DMS153 treated with DMSO at 0.1 percent for 48 hours (cell line): ENCODE measurements at regions not wholly inside any gene's neighbourhood (a gene's known extent, or its start where the extent isn't known, plus 50 kb on each side); places are given as distances from the start of the nearest gene placed in this dataset.
"Not testable (repeated sequence)": the region's sequence is repeated elsewhere in the genome, so short reads cannot be mapped to it uniquely, and the experiment has no call there.

ENCODE experiments used
- DNase-seq: peaks from one replicate; lab custom pipeline; 2025; ENCODE audit not compliant: unreplicated experiment; lab: John Stamatoyannopoulos, UW

DNA sequence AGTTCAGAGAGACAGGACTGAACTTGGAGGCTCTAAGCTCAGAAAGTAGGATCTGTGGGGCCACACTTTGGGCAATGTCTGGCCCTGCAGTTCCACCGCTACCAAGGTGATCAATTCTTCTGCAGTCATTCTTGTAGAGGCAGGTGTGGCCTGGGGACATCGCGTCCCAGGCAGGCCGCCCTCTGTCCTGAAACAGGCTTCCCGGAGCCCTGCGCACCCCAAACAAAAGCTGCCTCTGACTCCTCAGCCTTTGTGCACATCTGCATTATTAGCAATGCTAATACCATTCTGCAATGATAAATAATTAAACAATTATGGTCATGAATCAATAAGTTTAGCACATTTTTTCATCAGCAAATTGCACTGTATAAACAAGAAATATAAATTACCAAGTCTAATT, 160.2 kb downstream of the URI1 start:
- DNase-seq, result no peak

DNA sequence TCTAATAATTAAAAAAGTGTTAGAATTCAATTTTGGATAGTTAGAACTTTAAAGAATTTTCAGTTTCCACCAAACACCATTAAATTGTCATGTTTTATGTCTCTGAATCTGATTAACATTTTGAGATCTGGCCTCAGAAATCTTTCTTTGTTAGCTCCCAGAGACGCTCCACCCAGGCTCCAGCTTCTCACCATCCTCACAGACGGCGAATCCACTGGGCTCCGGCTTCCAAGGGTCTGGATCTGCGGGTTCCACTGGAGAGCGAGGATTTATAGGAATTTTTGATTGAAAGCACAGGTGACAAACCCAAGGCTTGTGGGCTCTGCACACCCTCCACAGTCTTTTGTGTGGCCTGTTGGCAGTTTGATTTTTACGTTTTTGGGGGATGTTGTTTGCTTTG, 160.6 kb downstream of the URI1 start:
- DNase-seq, result no peak

DNA sequence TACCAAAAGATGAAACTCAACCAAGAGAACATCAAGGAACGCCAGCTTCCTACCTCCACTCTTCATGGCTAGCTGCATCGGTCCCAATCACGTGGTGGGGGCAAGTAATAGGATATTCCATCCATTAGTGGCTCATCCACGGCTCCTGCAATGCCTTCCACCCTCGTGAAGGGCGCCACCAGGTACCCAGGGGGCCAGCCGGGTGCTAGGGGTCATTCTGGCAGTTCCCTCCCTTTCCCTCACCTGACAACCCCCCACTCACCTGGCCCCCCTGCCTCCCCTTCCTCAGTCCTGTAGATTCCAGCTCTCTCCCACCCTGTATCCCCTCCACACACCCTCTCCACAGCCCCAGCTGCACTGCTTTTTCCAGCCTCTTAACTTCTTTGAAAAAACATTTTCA, 161.9 kb downstream of the URI1 start:
- no peak for DNase-seq

DNA sequence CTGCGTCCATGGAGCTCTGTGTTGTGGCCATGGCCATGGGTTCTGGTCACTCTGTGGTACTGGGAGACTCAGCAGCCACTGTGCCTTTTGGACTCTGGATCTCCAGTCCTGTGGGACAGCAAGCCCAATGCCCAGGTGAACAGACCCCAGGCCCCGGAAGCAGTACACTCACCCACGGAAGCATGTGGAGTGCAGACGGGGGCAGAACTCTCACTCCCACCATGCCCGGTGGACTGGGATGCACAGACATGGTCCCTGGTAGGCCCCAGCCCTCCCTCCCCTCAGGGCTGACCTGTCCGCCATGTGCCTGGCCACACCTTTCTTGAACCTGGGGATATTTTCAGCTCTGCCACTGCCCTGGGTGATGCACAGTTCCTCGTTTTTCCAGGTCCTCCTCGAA, 163.3 kb downstream of the URI1 start:
- DNase-seq, result no peak

DNA sequence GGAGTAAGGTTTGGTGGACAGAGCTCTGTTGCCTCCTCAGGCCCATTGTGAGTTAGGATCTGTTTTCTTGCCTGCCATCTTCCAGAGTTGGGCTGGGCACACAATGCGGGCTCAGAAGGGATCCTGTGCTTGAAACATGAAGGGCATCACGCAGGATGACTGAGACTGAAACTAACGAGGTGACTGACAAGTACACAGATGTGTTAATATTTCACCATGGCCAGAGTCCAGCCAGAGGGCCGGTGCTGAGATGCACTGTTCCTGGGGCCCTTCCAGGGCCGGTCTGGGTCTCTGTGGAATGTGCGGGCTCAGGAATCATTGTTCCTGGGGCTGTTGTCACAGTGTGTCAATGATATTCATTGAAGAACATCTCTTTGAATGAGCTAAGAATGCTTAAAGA, 163.7 kb downstream of the URI1 start:
- no peak for DNase-seq

DNA sequence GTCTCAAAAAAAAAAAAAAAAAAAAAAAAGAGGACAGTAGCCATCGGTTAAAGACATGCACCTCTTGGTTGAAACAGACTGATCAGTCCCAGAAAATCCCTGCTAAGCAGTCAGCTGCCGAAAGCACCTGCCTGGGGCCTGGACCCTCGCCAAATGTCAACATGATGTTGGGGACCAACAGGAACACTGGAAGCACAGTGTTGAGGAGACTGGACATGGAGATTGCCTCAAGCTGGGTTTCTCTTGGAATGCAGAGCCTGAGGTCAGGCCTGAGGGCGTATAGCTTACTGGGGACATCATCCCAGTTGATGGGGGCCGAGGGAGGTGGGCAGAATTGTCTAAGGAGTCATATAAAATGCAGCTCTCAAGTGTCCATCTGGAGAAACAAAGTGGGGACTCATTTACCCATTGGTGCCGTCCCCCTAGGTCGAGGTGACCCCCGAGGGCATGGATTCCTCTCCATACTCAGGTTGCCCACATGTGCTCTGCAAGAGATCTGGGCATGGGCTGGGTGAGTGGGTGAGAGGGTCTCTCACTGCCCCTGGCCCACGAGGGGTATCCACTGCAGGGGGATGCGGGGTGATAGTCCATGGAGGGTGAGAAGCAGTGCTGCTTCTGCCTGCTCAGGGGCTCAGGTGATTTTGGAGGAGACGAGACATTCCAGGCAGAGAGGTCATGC, 164.5 kb downstream of the URI1 start:
- no peak for DNase-seq

DNA sequence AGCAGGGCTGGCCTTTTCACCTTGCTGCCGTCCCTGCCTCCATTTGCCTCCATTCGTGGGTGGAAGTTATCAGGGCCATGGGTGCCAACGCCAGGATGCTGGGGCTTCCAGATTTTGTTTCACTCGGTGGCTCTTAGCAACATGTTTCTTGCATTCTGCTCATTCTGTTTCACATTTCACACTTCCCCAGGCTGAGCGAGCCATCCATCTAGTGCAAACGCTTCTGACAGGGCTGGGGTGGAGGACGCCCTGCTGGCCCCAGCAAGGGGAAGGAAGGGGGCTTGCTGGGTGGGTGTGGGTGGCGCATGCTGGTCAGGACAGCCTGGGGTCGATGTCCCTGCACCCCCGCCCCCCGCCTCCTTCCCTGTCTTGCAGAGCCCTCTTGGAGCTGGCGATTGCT, 165.2 kb downstream of the URI1 start:
- no peak for DNase-seq

DNA sequence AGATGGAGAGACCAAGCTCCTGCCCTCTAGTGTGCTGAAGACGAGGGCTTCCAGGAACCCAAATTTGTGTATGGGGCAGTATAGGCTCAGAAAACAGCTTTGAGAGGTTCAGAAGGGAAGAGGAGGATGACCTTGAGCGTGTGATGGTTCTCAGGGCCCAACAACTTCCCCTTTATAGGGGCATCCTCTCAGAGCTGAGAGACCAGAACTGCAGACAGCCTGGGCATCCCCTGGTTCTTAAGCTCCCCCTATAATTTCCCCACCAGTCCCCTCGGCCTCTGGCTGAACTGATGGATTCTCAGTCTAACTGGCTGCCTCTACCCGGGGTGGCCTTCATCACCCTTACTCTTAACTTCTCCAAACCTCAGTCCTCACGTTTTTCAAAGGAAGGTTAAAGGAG, 167.5 kb downstream of the URI1 start:
- DNase-seq, result no peak

DNA sequence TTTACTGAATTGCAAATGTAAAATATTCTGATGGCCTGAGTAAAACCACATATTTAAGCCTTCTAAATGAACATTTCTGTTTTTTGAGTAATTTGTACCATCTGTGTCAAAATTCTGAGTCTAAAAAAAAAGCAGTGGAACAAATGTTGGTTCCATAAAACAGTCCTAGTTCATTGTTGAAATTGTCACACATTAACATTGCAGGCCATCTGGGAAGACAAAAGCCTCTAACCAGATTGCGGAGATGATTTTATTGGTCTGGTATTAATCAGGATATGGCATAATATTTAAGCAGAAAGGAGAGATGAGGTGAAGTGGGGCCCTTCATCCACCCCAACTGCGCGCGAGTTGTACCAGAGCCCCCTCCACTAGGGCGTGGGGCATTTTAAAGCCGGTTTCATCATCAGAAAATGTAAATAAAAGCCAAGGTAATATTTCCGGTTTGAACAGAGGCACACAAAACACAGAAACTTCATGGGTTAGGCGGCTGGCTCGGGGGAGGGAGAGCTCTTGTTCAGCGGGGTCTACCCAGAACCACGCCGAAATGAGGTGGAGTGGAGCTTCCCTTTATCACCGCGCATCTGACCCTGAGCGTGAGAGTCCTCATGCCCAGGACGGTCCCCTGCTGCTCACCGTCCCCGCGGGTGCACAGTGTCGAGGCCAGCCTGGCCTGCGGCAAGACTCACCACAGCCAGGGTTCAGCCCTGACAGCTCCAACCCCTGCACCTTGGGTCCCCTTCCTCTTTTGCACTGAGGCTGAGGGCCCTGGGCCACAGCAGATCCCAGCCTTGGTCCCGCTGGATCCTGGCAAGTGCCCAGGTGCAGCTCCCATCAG, 169.2 kb downstream of the URI1 start:
- peak; percentile 11 for DNase-seq

DNA sequence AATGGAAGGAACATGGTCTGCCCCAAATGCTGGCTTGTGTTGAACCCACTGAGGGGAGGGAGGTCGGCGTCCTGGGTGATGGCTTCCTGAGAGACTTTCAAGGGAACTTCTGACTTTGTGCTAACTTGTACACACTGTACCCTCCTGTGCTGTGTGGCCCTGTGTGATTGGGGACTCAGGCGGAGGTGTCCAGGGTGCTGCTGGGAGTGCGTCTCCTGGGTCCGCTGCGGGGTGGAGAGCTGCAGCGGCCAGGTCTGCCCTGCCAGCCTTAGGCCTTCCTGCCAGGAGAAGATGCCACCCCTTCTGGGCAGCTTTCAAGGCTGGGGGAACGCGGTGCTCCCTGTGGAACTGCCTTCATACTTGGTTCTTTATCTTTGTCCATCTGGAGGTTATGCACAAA, 170.1 kb downstream of the URI1 start:
- DNase-seq, result no peak

DNA sequence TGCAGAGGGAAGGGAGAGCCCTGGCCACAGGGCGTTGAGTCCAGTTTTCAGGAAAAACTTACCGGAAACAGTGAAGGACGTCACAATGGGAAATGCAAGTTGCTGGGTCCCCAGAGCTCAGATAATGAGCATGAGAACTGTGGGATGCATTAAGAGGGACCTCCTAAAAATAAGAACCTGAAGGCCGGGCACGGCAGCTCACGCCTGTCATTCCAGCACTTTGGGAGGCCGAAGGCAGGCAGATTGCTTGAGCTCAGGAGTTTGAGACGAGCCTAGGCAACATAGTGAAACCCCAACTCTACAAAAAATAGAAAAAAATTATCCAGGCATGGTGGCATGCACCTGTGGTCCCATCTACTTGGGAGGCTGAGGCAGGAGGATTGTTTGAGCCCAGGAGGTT, 170.6 kb downstream of the URI1 start:
- DNase-seq, result no peak

DNA sequence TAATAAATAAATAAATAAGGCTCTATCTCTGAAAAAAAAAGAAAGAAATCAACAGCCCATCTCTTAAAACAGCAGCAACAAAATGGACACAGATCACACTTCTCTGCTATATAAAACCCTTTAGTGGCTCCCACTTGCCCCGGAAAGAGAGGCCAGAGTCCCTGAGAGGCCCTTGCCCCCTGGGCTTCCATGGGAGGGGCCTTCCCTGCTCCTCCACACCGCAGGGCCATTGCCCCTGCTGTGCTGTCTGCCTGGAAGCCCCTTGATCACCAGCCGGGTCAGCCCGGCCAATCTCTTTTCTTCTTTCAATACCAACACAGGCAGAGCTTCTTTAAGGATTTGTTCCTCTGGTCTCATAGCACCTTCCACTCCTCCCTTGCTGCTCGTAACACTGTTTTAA, 171.1 kb downstream of the URI1 start:
- no peak for DNase-seq

DNA sequence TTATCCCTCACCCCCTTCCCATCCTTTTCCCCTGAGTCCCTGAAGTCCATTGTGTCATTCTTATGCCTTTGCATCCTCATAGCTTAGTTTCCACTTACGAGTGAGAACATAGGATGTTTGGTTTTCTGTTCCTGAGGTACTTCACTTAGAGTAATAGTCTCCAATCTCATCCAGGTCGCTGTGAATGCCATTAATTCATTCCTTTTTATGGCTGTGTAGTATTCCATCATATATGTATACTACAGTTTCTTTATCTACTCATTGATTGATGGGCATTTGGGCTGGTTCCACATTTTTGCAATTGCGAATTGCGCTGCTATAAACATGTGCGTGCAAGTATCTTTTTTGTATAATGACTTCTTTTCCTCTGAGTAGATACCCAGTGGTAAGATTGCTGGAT, 172.1 kb downstream of the URI1 start:
- DNase-seq, result not testable (repeated sequence)

DNA sequence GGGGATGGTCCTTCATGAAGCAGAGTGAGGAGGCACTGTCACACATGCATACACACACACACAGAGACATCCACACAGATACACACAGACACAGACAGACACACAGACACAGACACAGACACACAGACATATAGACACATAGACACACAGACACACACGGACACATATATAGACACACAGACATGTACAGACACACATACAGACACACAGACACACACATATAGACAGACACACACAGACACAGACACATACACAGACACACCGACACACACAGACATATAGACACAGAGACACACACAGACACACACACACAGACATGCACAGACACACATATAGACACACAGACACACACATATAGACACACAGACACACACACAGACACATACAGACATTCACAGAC, 173.9 kb downstream of the URI1 start:
- DNase-seq, result no peak

DNA sequence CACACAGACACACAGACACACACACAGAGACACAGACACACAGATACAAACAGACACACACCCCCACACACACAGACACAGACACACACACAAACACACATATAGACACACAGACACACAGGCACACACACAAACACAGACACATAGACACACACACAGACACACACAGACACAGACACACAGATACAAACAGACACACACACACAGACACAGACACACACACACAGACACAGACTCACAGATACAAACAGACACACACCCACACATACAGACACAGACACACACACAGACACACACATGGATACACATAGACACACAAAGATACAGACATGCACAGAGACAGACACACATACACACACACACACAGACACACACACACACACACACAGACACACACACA, 174.5 kb downstream of the URI1 start:
- no peak for DNase-seq

DNA sequence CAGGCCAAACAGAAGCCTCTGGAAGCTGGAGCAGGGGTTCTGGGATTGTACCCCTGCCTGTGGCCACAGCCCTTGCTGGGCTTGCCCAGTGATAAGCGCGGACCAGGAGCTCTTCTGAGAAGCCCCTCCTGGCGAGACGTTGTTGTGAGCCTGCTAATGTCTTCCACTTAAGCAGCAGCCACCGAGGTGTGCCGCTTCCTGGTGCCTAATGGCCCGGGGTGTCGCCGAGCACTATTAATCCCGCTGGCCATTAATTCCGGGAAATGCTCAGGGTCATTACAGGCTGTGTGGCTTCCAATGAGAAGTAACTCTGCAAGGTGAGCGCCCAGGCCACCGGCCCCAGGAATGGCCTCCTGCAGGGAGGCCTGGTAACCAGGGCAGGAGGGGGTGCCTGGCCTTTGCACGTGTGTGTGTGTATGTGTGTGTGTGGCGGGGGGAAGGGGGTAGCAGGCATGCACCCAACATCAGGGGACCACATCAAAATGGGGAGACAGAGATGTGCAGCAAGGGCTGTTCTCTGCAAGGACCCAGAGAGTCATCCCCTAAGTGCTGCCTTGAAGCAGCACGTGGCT, 175.0 kb downstream of the URI1 start:
- no peak for DNase-seq

DNA sequence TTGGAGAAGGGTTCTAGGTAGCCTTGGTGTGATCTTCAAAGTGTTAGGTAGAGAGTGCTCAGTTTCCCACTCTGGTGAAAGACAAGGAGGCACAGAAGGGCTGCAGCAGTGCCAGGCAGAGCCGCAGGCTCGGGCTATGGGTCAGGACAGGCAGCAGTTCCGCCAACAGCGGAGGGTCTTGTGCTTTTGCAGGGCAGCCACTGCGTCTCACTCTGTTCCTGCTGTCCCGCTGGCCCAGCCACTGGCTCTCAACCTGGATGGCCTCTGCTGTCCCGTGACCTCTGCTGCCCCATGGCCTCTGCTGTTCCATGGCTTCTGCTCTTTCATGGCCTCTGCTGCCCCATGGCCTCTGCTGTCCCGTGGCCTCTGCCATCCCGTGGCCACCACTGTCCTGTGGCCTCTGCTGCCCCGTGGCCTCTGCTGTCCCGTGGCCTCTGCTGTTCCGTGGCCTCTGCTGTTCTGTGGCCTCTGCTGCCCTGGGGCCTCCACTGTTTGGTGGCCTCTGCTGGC, 175.7 kb downstream of the URI1 start:
- no peak for DNase-seq

DNA sequence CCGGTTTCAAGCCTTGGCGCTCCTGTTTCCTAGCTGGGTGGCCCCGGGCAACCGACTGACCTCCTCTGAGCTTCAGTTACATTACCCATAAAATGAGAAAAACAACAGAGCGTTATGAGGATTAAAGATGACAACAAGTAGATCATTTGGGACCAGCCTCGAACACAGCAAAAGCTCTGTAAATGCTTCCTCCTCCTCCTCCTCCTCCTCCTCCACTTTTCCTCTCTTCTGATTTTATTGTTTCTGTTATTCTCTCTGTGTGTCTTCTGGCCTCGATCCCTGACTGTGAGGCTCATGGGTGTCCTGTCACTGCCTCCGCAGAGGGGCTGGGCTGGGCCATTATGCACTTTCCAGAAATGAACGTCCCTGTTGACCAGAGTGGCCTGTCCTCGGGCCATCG, 176.2 kb downstream of the URI1 start:
- no peak for DNase-seq

DNA sequence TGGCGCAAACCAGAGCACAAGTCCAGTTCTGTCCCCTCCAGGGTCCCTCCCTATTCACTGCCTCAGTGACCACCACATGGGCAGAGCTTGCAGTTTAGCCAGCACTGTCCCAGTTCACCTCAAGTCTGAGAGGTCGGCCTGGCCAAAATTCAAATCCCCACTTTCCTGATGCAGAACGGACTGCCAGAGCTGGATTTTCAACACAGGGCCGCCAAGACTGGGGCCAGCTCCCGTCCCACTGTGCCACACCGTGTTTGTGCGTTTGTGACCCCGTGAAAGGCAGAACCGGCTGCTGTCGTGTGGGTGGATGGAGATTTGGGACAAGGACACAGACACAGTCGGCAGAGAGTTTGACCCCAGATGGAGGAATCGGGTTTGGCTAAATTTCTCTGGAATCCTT, 176.7 kb downstream of the URI1 start:
- no peak for DNase-seq

DNA sequence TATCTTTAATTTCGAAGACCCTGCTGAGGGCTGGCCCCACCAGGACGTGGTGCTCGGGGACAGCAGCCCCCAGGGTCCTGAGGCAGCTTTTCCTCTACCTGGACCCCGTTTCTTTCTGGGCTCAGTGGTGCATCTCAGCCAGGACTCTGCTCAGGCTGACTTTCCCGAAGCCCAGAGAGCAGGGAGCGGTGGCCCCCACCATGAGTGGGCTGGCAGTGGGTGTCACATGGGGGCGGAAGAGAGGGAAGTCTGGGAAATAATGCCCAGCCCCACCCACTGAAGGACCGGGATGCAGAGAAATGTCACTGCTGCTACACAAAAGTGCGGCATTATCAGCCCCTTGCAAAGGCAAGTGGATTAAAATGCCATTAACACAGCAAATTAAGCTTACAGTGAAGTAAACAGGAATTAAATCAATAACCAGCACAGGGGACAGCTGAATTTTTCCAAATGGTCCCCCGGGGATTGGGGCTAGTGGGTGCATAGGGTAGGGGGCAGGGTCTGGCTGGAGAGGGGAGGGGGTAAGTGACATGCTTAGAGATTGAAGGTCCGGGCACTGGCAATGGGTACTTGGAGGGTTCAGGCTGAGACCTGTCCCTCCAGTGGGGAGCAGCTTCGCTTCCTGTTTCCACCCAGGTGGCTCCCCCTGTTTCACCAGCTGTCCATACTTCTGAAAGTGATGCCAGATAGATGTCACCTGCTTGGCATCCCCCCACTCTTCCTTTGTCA, 177.3 kb downstream of the URI1 start:
- DNase-seq, result no peak

DNA sequence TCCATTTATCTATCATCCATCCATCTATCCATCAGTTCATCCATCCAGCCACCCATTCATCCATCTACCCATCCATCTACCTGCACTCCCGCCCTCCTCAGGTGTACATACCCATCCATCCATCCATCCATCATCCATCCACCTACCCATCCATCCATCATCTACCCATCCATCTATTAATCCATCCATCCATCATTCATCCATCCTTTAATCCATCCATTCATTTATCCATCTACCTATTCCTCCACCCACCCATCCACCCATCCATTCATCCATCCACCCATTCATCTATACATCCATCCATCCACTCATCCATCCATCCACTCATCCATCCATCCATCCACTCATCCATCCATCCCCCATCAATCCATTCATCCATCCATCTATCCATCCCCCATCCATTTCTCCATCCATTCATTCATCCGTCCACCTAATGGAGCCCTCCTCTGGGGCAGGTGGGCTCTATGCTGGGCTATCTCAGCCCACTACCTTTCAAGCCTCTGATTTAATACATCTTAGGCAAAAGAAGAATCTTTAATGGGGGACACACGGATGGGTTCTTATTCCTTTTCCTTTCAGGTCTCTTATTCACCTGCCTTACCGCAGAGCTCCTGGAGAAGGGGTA, 178.9 kb downstream of the URI1 start:
- no peak for DNase-seq
